ENCODE measurements at regions not wholly inside any gene's neighbourhood (a gene's known extent, or its start where the extent isn't known, plus 50 kb on each side); places are given as distances from the start of the nearest gene placed in this dataset.

- DNase-seq: no peak
These were observed 71.2 kb upstream of the IL6 start for GRCh38 chr7:22655781-22656180.

GRCh38 chr7:22654831-22655230 lies 72.2 kb upstream of the IL6 start:
- no peak for DNase-seq

GRCh38 chr7:22653951-22654350 lies 73.0 kb upstream of the IL6 start:
- no peak for DNase-seq

GRCh38 chr7:22651534-22652243 lies 75.3 kb upstream of the IL6 start:
- no peak for DNase-seq

- no peak for DNase-seq
These were observed 76.0 kb upstream of the IL6 start for GRCh38 chr7:22651036-22651435.

- DNase-seq: no peak
These were observed 77.3 kb upstream of the IL6 start for GRCh38 chr7:22649686-22650085.

- no peak for DNase-seq
These were observed 79.3 kb upstream of the IL6 start for GRCh38 chr7:22647451-22648257.

GRCh38 chr7:22645418-22646181 lies 81.4 kb upstream of the IL6 start:
- no peak for DNase-seq

GRCh38 chr7:22642454-22642853 lies 84.5 kb upstream of the IL6 start:
- no peak for DNase-seq

- peak; percentile 62 for DNase-seq
These were observed 86.7 kb upstream of the IL6 start for GRCh38 chr7:22640269-22640668.

GRCh38 chr7:22639396-22639795 lies 87.6 kb upstream of the IL6 start:
- no peak for DNase-seq

GRCh38 chr7:22635349-22635748 lies 91.7 kb upstream of the IL6 start:
- no peak for DNase-seq

GRCh38 chr7:22633954-22634474 lies 93.0 kb upstream of the IL6 start:
- no peak for DNase-seq

- no peak for DNase-seq
These were observed 93.6 kb upstream of the IL6 start for GRCh38 chr7:22633286-22633953.

GRCh38 chr7:22632674-22633073 lies 94.3 kb upstream of the IL6 start:
- no peak for DNase-seq

GRCh38 chr7:22631730-22632129 lies 95.3 kb upstream of the IL6 start:
- no peak for DNase-seq

GRCh38 chr7:22630069-22630468 lies 96.9 kb upstream of the IL6 start:
- DNase-seq: no peak

GRCh38 chr7:22629056-22629455 lies 97.9 kb upstream of the IL6 start:
- no peak for DNase-seq

- DNase-seq: no peak
These were observed 98.9 kb upstream of the IL6 start for GRCh38 chr7:22628112-22628511.

GRCh38 chr7:22627136-22627535 lies 99.9 kb upstream of the IL6 start:
- no peak for DNase-seq

- DNase-seq: no peak
These were observed 101.7 kb upstream of the IL6 start for GRCh38 chr7:22625251-22625650.

GRCh38 chr7:22624781-22625180 lies 102.2 kb upstream of the IL6 start:
- DNase-seq: no peak
